ENCODE measurements at regions not wholly inside any gene's neighbourhood (a gene's known extent, or its start where the extent isn't known, plus 50 kb on each side); places are given as distances from the start of the nearest gene placed in this dataset.

- Histone ChIP-seq H3K36me3 (ENCODE audit: insufficient read depth, low read length) (no peaks in the 10 kb centered on the region), H3K9ac (ENCODE audit: low read depth, low read length) (no peak overlapping the region), H3K4me1 (ENCODE audit: insufficient read depth, low read length) (peaks cover 8% of the 10 kb centered on the region), H3K9me3 (ENCODE audit: control insufficient read depth, insufficient read depth, low read length) (no peaks in the 10 kb centered on the region)
Measured at GRCh38 chr3:9301091-9301490, 51.6 kb upstream of the SRGAP3 start.

DNA sequence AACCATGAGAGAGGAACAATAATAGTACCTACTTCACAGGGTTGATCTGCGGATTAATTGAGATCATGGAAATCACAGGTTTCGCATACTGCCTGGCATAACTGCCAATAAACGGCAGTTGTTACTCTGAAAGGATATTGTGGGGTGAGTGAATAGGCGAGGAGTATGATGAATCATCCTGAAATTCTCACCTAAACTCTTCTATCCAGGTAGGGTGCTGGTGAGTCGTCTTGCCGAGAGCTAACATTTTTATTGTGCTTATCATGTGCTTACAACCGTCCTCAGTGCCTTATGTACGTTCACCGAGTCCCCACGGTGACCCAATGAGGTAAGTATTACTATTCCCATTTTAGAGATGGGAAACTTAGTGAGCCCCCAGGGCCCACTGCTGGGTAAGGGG, 52.4 kb upstream of the SRGAP3 start:
- H3K9me3 ChIP-seq (ENCODE audit: control insufficient read depth, insufficient read depth, low read length): no peaks in the 10 kb centered on the region
- H3K36me3 ChIP-seq (ENCODE audit: insufficient read depth, low read length): no peaks in the 10 kb centered on the region
- peaks cover 9% of the 10 kb centered on the region for H3K4me1 ChIP-seq (ENCODE audit: insufficient read depth, low read length)
- H3K9ac ChIP-seq (ENCODE audit: low read depth, low read length): peak overlapping the region; percentile 36; the same call in 1 of the 2 replicates

GRCh38 chr3:9302425-9303181, 53.2 kb upstream of the SRGAP3 start:
- Histone ChIP-seq H3K36me3 (ENCODE audit: insufficient read depth, low read length) (no peaks in the 10 kb centered on the region), H3K9ac (ENCODE audit: low read depth, low read length) (peak overlapping the region; percentile 36; the same call in 1 of the 2 replicates), H3K9me3 (ENCODE audit: control insufficient read depth, insufficient read depth, low read length) (no peaks in the 10 kb centered on the region), H3K4me1 (ENCODE audit: insufficient read depth, low read length) (peaks cover 15% of the 10 kb centered on the region)

GRCh38 chr3:9308298-9308990, 54.4 kb upstream of the THUMPD3 start:
- H3K9me3 ChIP-seq (ENCODE audit: control insufficient read depth, insufficient read depth, low read length): no peaks in the 10 kb centered on the region
- H3K9ac ChIP-seq (ENCODE audit: low read depth, low read length): no peak overlapping the region
- peaks cover 7% of the 10 kb centered on the region; the same call in 1 of the 2 replicates for H3K4me1 ChIP-seq (ENCODE audit: insufficient read depth, low read length)
- H3K36me3 ChIP-seq (ENCODE audit: insufficient read depth, low read length): 0 out of 2 replicates have a peak, but pooled peaks cover 2% of the 10 kb centered on the region

GRCh38 chr3:9310043-9310442, 52.8 kb upstream of the THUMPD3 start:
- Histone ChIP-seq H3K4me1 (ENCODE audit: insufficient read depth, low read length) (peaks cover 9% of the 10 kb centered on the region; the same call in 1 of the 2 replicates), H3K9me3 (ENCODE audit: control insufficient read depth, insufficient read depth, low read length) (no peaks in the 10 kb centered on the region), H3K9ac (ENCODE audit: low read depth, low read length) (no peak overlapping the region), H3K36me3 (ENCODE audit: insufficient read depth, low read length) (0 out of 2 replicates have a peak, but pooled peaks cover 2% of the 10 kb centered on the region)

DNA sequence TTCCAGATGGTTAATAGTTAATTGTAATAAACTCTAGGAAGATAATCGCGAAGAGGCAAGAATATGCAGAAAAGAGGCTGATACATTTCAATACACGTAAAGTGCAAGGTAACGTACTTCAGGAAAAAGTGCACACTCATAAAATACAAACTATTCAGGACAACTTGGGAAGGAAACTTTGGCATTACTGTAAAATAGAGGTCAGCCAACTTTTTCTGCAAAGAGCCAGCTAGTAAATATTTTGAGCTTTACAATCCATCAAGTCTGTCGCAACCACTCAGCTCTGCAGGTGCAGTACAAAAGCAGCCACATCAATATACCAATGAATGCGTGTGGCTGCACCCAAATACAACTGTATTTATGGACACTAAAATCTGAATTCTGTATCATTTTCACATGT, 51.6 kb upstream of the THUMPD3 start:
- Histone ChIP-seq H3K36me3 (ENCODE audit: insufficient read depth, low read length) (0 out of 2 replicates have a peak, but pooled peaks cover 2% of the 10 kb centered on the region), H3K9me3 (ENCODE audit: control insufficient read depth, insufficient read depth, low read length) (no peaks in the 10 kb centered on the region), H3K9ac (ENCODE audit: low read depth, low read length) (no peak overlapping the region), H3K4me1 (ENCODE audit: insufficient read depth, low read length) (peaks cover 9% of the 10 kb centered on the region; the same call in 1 of the 2 replicates)
